ENCODE measurements at regions not wholly inside any gene's neighbourhood (a gene's known extent, or its start where the extent isn't known, plus 50 kb on each side); places are given as distances from the start of the nearest gene placed in this dataset.

DNA sequence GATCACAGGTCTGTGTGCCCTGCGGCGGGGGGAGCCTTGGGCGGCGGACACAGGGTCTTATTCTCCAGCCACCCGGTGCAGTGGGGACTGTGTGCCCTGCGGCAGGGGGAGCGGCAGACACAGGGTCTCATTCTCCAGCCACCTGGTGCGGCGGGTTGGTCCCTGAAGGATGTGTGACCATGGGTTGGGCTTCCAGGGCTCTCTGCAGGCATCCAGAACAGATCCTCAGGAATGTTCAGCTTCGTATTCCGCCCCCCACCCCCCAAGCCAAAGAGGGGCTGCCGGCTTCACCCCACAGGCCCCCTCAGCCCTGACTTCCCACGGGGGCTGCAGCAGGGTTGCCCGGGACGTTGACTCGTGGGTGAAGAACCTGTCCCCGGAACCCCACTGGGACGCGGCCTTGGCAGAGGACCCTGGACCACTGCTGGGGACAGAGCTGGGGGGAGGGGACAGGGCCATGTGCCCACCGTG, 154.5 kb upstream of the PPP2R2D start (continued):
- TF ChIP-seq, protein P1, sequence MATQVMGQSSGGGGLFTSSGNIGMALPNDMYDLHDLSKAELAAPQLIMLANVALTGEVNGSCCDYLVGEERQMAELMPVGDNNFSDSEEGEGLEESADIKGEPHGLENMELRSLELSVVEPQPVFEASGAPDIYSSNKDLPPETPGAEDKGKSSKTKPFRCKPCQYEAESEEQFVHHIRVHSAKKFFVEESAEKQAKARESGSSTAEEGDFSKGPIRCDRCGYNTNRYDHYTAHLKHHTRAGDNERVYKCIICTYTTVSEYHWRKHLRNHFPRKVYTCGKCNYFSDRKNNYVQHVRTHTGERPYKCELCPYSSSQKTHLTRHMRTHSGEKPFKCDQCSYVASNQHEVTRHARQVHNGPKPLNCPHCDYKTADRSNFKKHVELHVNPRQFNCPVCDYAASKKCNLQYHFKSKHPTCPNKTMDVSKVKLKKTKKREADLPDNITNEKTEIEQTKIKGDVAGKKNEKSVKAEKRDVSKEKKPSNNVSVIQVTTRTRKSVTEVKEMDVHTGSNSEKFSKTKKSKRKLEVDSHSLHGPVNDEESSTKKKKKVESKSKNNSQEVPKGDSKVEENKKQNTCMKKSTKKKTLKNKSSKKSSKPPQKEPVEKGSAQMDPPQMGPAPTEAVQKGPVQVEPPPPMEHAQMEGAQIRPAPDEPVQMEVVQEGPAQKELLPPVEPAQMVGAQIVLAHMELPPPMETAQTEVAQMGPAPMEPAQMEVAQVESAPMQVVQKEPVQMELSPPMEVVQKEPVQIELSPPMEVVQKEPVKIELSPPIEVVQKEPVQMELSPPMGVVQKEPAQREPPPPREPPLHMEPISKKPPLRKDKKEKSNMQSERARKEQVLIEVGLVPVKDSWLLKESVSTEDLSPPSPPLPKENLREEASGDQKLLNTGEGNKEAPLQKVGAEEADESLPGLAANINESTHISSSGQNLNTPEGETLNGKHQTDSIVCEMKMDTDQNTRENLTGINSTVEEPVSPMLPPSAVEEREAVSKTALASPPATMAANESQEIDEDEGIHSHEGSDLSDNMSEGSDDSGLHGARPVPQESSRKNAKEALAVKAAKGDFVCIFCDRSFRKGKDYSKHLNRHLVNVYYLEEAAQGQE (IDR thresholded peaks at IDR 0.05; ENCODE audit: low read depth, low read length), result no peak
- TF ChIP-seq RB1 (IDR thresholded peaks at IDR 0.05; ENCODE audit: borderline replicate concordance) (no peak), ZNF622 (IDR thresholded peaks at IDR 0.05) (no peak), PAX5 (IDR thresholded peaks at IDR 0.05; ENCODE audit: borderline replicate concordance, low read depth, low read length) (no peak), KDM1A (IDR thresholded peaks at IDR 0.05; ENCODE audit: borderline replicate concordance) (no peak), STAT3 (IDR thresholded peaks at IDR 0.05; ENCODE audit: low read depth, low read length) (no peak), MTA2 (IDR thresholded peaks at IDR 0.05; ENCODE audit: low read depth) (no peak)
- TF ChIP-seq, protein P2, sequence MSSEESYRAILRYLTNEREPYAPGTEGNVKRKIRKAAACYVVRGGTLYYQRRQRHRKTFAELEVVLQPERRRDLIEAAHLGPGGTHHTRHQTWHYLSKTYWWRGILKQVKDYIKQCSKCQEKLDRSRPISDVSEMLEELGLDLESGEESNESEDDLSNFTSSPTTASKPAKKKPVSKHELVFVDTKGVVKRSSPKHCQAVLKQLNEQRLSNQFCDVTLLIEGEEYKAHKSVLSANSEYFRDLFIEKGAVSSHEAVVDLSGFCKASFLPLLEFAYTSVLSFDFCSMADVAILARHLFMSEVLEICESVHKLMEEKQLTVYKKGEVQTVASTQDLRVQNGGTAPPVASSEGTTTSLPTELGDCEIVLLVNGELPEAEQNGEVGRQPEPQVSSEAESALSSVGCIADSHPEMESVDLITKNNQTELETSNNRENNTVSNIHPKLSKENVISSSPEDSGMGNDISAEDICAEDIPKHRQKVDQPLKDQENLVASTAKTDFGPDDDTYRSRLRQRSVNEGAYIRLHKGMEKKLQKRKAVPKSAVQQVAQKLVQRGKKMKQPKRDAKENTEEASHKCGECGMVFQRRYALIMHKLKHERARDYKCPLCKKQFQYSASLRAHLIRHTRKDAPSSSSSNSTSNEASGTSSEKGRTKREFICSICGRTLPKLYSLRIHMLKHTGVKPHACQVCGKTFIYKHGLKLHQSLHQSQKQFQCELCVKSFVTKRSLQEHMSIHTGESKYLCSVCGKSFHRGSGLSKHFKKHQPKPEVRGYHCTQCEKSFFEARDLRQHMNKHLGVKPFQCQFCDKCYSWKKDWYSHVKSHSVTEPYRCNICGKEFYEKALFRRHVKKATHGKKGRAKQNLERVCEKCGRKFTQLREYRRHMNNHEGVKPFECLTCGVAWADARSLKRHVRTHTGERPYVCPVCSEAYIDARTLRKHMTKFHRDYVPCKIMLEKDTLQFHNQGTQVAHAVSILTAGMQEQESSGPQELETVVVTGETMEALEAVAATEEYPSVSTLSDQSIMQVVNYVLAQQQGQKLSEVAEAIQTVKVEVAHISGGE (CRISPR knock-in tag; IDR thresholded peaks at IDR 0.05), result no peak
